ENCODE measurements at regions not wholly inside any gene's neighbourhood (a gene's known extent, or its start where the extent isn't known, plus 50 kb on each side); places are given as distances from the start of the nearest gene placed in this dataset.

GRCh38 chr3:13706451-13706850, 157.5 kb downstream of the FBLN2 start:
- H3K9me2 ChIP-seq (ENCODE audit: insufficient read depth, low read length) = no peaks in the 10 kb centered on the region
- TF ChIP-seq EP300 (conservative IDR thresholded peaks at IDR 0.05; ENCODE audit: poor library complexity, severe bottlenecking) = no peak
- TF ChIP-seq MXI1 (conservative IDR thresholded peaks at IDR 0.05; ENCODE audit: poor library complexity, severe bottlenecking) = no peak
- no peak for TF ChIP-seq RAD21 (conservative IDR thresholded peaks at IDR 0.05)
- no peak for TF ChIP-seq EZH2 (IDR thresholded peaks at IDR 0.05; ENCODE audit: borderline replicate concordance, insufficient read depth, low read length, poor library complexity, severe bottlenecking)
- no peak for TF ChIP-seq POLR2AphosphoS5 (IDR thresholded peaks at IDR 0.05)
- H3F3A ChIP-seq (ENCODE audit: insufficient read depth, low read length, poor library complexity, severe bottlenecking) = no peaks in the 10 kb centered on the region
- no peak overlapping the region for H3K27ac ChIP-seq (ENCODE audit: low read length)
- H3K9me3 ChIP-seq (ENCODE audit: low read length) = no peaks in the 10 kb centered on the region
- H3K36me3 ChIP-seq (ENCODE audit: insufficient read depth, low read length) = no peaks in the 10 kb centered on the region
- no peaks in the 10 kb centered on the region for H3K27me3 ChIP-seq (ENCODE audit: insufficient read depth, low read depth, low read length)
- H3K4me2 ChIP-seq (ENCODE audit: low read length) = no peak overlapping the region
- H3K9ac ChIP-seq (ENCODE audit: low read length) = no peak overlapping the region
- H3K79me2 ChIP-seq (replicated peaks; ENCODE audit: insufficient read depth, low read length) = no peaks in the 10 kb centered on the region
- H4K20me1 ChIP-seq (ENCODE audit: insufficient read depth) = no peaks in the 10 kb centered on the region
- no peak overlapping the region for H2AFZ ChIP-seq (ENCODE audit: low read depth, low read length)
- no peak overlapping the region for H3K4me3 ChIP-seq (ENCODE audit: low read length)

- Histone ChIP-seq H3K4me3 (ENCODE audit: low read length) (no peak overlapping the region), H3K9me3 (ENCODE audit: low read length) (no peaks in the 10 kb centered on the region), H2AFZ (ENCODE audit: low read depth, low read length) (no peak overlapping the region), H3K79me2 (replicated peaks; ENCODE audit: insufficient read depth, low read length) (no peaks in the 10 kb centered on the region), H3K4me2 (ENCODE audit: low read length) (no peak overlapping the region), H3K9ac (ENCODE audit: low read length) (no peak overlapping the region), H4K20me1 (ENCODE audit: insufficient read depth) (no peaks in the 10 kb centered on the region), H3F3A (ENCODE audit: insufficient read depth, low read length, poor library complexity, severe bottlenecking) (no peaks in the 10 kb centered on the region), H3K9me2 (ENCODE audit: insufficient read depth, low read length) (no peaks in the 10 kb centered on the region), H3K36me3 (ENCODE audit: insufficient read depth, low read length) (no peaks in the 10 kb centered on the region), H3K27me3 (ENCODE audit: insufficient read depth, low read depth, low read length) (no peaks in the 10 kb centered on the region), H3K27ac (ENCODE audit: low read length) (no peak overlapping the region)
- TF ChIP-seq TAF1 (IDR thresholded peaks at IDR 0.05; ENCODE audit: low read depth) (no peak), POLR2AphosphoS5 (IDR thresholded peaks at IDR 0.05) (no peak), REST (IDR thresholded peaks at IDR 0.05; ENCODE audit: borderline replicate concordance) (no peak)
These were observed 156.9 kb downstream of the FBLN2 start for GRCh38 chr3:13705702-13706280.

GRCh38 chr3:13705051-13705450, 156.1 kb downstream of the FBLN2 start:
- H3F3A ChIP-seq (ENCODE audit: insufficient read depth, low read length, poor library complexity, severe bottlenecking) = no peaks in the 10 kb centered on the region
- H3K9me2 ChIP-seq (ENCODE audit: insufficient read depth, low read length) = no peaks in the 10 kb centered on the region
- no peak overlapping the region for H3K4me3 ChIP-seq (ENCODE audit: low read length)
- TF ChIP-seq POLR2AphosphoS5 (IDR thresholded peaks at IDR 0.05) (no peak), TAF1 (IDR thresholded peaks at IDR 0.05; ENCODE audit: low read depth) (no peak), EZH2 (IDR thresholded peaks at IDR 0.05; ENCODE audit: borderline replicate concordance, insufficient read depth, low read length, poor library complexity, severe bottlenecking) (no peak), REST (IDR thresholded peaks at IDR 0.05; ENCODE audit: borderline replicate concordance) (no peak), MXI1 (conservative IDR thresholded peaks at IDR 0.05; ENCODE audit: poor library complexity, severe bottlenecking) (no peak), CTCF (IDR thresholded peaks at IDR 0.05; ENCODE audit: poor library complexity, severe bottlenecking) (no peak), SMC3 (conservative IDR thresholded peaks at IDR 0.05; ENCODE audit: poor library complexity) (no peak), RAD21 (conservative IDR thresholded peaks at IDR 0.05) (no peak)
- no peaks in the 10 kb centered on the region for H3K79me2 ChIP-seq (replicated peaks; ENCODE audit: insufficient read depth, low read length)
- no peak overlapping the region for H3K4me2 ChIP-seq (ENCODE audit: low read length)
- no peaks in the 10 kb centered on the region for H4K20me1 ChIP-seq (ENCODE audit: insufficient read depth)
- no peak overlapping the region for H3K27ac ChIP-seq (ENCODE audit: low read length)
- H3K36me3 ChIP-seq (ENCODE audit: insufficient read depth, low read length) = no peaks in the 10 kb centered on the region
- no peak overlapping the region for H2AFZ ChIP-seq (ENCODE audit: low read depth, low read length)
- no peaks in the 10 kb centered on the region for H3K27me3 ChIP-seq (ENCODE audit: insufficient read depth, low read depth, low read length)
- H3K9ac ChIP-seq (ENCODE audit: low read length) = no peak overlapping the region
- no peaks in the 10 kb centered on the region for H3K9me3 ChIP-seq (ENCODE audit: low read length)

Measured in neural cell (in vitro differentiated cells).